GM23338 (cell line): ENCODE measurements at regions not wholly inside any gene's neighbourhood (a gene's known extent, or its start where the extent isn't known, plus 50 kb on each side); places are given as distances from the start of the nearest gene placed in this dataset.

Source experiments
- CREB1 ChIP-seq: fragments of 250-450 bp; sonication (Bioruptor Pico); IDR thresholded peaks from 2 replicates; pipeline ENCODE4 v1.5.0; 2020; ENCODE audit warnings: low read depth, mild to moderate bottlenecking, moderate library complexity
- EZH2 ChIP-seq: fragments of 200-600 bp; sonication (generic); IDR thresholded peaks from one replicate; pipeline ENCODE4 v1.8.0; 2017; ENCODE audit warnings: antibody characterized with exemption, mild to moderate bottlenecking, low read depth; ENCODE audit not compliant: unreplicated experiment
- EZH2phosphoT487 ChIP-seq: fragments of 200-600 bp; sonication (generic); IDR thresholded peaks from one replicate; pipeline ENCODE4 v1.8.1; 2018; ENCODE audit warnings: antibody characterized with exemption; ENCODE audit not compliant: unreplicated experiment
- JUNB ChIP-seq: IDR thresholded peaks from one replicate; pipeline ENCODE4 v1.6.1; 2016; ENCODE audit warnings: antibody characterized with exemption; ENCODE audit not compliant: unreplicated experiment
- NANOG ChIP-seq: IDR thresholded peaks from 2 replicates; pipeline ENCODE4 v1.6.1; 2016; ENCODE audit warnings: antibody characterized with exemption, borderline replicate concordance
- POLR2AphosphoS5 ChIP-seq: IDR thresholded peaks from 2 replicates; pipeline ENCODE4 v1.6.1; 2016; ENCODE audit warnings: antibody characterized with exemption, low read depth
- ZNF114 ChIP-seq: fragments of 250-450 bp; sonication (Bioruptor Pico); IDR thresholded peaks from 2 replicates; pipeline ENCODE4 v1.5.0; 2020; ENCODE audit warnings: mild to moderate bottlenecking, moderate library complexity
- ZNF331 ChIP-seq: fragments of 250-450 bp; sonication (Bioruptor Pico); IDR thresholded peaks from 2 replicates; pipeline ENCODE4 v1.5.0; 2020; ENCODE audit warnings: low read depth, mild to moderate bottlenecking, moderate library complexity
- TF ChIP-seq, protein P1 (sequence below), 2 experiments: fragments of 200-600 bp in 1 of 2; sonication (generic) in 1 of 2; conservative IDR thresholded peaks; 2 replicates each; pipeline versions ENCODE4 v1.5.1 to v1.6.1; 2016 to 2017; ENCODE audit warnings: antibody characterized with exemption in 2 of 2, low read depth in 2 of 2, mild to moderate bottlenecking in 2 of 2, moderate library complexity in 1 of 2
- TF ChIP-seq, protein P2 (sequence below): IDR thresholded peaks from one replicate; pipeline ENCODE4 v1.6.1; 2018; ENCODE audit warnings: antibody characterized with exemption; ENCODE audit not compliant: unreplicated experiment
- TF ChIP-seq, protein P3 (sequence below): IDR thresholded peaks from 2 replicates; pipeline ENCODE4 v1.6.1; 2016; ENCODE audit warnings: antibody characterized with exemption
- TF ChIP-seq, protein P4 (sequence below): fragments of 250-450 bp; sonication (Bioruptor Pico); IDR thresholded peaks from 2 replicates; pipeline ENCODE4 v1.5.0; 2020; ENCODE audit warnings: mild to moderate bottlenecking, moderate library complexity

DNA sequence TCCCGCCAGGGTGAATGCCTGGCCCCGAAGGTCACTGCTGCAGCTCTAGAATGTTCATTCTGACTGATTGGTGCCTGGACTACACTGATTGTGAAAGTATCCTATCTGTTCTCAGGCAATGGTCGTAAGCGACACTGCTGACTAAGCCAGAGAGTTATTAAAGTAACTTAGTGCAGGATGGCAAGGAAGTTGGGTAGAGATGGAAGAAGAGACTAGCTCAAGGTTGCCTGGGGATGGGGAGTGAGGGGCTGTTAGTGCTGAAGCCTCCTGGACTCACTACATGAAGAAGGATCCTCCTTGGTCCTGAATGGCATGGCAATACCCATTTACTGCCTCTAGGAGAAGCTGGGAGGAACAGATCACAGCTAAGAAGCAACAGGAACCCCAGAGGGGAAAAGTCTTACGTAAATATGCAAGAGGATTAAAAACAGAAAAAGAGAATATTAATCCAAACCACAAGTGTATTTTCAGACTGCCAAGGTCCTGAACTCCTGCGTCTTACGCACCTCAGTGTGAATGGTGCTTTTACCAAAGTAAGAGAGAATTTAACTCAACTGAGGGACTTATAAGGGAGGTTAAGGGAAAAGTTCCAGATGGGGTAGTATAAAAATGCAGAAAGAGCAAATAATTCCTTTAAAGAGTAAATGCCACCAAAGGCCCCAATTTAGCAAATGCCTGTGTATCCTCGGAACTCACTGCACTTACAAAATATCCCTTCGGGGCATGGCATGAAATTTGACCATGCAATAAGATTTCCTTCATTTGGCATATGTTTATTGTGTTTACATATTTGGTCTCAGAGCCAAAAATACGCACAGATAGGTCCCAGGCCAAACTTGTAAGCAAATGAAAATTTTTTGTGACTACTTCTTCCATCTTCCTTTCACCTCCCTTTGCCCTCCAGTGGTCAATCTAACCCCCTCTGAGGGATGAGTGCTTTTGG lies 64.0 kb upstream of the DGKG start:
- TF ChIP-seq, protein P1, sequence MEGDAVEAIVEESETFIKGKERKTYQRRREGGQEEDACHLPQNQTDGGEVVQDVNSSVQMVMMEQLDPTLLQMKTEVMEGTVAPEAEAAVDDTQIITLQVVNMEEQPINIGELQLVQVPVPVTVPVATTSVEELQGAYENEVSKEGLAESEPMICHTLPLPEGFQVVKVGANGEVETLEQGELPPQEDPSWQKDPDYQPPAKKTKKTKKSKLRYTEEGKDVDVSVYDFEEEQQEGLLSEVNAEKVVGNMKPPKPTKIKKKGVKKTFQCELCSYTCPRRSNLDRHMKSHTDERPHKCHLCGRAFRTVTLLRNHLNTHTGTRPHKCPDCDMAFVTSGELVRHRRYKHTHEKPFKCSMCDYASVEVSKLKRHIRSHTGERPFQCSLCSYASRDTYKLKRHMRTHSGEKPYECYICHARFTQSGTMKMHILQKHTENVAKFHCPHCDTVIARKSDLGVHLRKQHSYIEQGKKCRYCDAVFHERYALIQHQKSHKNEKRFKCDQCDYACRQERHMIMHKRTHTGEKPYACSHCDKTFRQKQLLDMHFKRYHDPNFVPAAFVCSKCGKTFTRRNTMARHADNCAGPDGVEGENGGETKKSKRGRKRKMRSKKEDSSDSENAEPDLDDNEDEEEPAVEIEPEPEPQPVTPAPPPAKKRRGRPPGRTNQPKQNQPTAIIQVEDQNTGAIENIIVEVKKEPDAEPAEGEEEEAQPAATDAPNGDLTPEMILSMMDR (conservative IDR thresholded peaks at IDR 0.05; ENCODE audit: low read depth in 2 of 2): peak; percentile 21 to 31; a peak in 3 of 4 replicates
- no peak for TF ChIP-seq CREB1 (CRISPR knock-in tag)
- no peak for TF ChIP-seq EZH2
- no peak for TF ChIP-seq POLR2AphosphoS5
- TF ChIP-seq, protein P2, sequence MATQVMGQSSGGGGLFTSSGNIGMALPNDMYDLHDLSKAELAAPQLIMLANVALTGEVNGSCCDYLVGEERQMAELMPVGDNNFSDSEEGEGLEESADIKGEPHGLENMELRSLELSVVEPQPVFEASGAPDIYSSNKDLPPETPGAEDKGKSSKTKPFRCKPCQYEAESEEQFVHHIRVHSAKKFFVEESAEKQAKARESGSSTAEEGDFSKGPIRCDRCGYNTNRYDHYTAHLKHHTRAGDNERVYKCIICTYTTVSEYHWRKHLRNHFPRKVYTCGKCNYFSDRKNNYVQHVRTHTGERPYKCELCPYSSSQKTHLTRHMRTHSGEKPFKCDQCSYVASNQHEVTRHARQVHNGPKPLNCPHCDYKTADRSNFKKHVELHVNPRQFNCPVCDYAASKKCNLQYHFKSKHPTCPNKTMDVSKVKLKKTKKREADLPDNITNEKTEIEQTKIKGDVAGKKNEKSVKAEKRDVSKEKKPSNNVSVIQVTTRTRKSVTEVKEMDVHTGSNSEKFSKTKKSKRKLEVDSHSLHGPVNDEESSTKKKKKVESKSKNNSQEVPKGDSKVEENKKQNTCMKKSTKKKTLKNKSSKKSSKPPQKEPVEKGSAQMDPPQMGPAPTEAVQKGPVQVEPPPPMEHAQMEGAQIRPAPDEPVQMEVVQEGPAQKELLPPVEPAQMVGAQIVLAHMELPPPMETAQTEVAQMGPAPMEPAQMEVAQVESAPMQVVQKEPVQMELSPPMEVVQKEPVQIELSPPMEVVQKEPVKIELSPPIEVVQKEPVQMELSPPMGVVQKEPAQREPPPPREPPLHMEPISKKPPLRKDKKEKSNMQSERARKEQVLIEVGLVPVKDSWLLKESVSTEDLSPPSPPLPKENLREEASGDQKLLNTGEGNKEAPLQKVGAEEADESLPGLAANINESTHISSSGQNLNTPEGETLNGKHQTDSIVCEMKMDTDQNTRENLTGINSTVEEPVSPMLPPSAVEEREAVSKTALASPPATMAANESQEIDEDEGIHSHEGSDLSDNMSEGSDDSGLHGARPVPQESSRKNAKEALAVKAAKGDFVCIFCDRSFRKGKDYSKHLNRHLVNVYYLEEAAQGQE: no peak
- TF ChIP-seq JUNB: no peak
- TF ChIP-seq EZH2phosphoT487: no peak
- TF ChIP-seq, protein P3, sequence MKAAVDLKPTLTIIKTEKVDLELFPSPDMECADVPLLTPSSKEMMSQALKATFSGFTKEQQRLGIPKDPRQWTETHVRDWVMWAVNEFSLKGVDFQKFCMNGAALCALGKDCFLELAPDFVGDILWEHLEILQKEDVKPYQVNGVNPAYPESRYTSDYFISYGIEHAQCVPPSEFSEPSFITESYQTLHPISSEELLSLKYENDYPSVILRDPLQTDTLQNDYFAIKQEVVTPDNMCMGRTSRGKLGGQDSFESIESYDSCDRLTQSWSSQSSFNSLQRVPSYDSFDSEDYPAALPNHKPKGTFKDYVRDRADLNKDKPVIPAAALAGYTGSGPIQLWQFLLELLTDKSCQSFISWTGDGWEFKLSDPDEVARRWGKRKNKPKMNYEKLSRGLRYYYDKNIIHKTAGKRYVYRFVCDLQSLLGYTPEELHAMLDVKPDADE: no peak
- TF ChIP-seq, protein P4, sequence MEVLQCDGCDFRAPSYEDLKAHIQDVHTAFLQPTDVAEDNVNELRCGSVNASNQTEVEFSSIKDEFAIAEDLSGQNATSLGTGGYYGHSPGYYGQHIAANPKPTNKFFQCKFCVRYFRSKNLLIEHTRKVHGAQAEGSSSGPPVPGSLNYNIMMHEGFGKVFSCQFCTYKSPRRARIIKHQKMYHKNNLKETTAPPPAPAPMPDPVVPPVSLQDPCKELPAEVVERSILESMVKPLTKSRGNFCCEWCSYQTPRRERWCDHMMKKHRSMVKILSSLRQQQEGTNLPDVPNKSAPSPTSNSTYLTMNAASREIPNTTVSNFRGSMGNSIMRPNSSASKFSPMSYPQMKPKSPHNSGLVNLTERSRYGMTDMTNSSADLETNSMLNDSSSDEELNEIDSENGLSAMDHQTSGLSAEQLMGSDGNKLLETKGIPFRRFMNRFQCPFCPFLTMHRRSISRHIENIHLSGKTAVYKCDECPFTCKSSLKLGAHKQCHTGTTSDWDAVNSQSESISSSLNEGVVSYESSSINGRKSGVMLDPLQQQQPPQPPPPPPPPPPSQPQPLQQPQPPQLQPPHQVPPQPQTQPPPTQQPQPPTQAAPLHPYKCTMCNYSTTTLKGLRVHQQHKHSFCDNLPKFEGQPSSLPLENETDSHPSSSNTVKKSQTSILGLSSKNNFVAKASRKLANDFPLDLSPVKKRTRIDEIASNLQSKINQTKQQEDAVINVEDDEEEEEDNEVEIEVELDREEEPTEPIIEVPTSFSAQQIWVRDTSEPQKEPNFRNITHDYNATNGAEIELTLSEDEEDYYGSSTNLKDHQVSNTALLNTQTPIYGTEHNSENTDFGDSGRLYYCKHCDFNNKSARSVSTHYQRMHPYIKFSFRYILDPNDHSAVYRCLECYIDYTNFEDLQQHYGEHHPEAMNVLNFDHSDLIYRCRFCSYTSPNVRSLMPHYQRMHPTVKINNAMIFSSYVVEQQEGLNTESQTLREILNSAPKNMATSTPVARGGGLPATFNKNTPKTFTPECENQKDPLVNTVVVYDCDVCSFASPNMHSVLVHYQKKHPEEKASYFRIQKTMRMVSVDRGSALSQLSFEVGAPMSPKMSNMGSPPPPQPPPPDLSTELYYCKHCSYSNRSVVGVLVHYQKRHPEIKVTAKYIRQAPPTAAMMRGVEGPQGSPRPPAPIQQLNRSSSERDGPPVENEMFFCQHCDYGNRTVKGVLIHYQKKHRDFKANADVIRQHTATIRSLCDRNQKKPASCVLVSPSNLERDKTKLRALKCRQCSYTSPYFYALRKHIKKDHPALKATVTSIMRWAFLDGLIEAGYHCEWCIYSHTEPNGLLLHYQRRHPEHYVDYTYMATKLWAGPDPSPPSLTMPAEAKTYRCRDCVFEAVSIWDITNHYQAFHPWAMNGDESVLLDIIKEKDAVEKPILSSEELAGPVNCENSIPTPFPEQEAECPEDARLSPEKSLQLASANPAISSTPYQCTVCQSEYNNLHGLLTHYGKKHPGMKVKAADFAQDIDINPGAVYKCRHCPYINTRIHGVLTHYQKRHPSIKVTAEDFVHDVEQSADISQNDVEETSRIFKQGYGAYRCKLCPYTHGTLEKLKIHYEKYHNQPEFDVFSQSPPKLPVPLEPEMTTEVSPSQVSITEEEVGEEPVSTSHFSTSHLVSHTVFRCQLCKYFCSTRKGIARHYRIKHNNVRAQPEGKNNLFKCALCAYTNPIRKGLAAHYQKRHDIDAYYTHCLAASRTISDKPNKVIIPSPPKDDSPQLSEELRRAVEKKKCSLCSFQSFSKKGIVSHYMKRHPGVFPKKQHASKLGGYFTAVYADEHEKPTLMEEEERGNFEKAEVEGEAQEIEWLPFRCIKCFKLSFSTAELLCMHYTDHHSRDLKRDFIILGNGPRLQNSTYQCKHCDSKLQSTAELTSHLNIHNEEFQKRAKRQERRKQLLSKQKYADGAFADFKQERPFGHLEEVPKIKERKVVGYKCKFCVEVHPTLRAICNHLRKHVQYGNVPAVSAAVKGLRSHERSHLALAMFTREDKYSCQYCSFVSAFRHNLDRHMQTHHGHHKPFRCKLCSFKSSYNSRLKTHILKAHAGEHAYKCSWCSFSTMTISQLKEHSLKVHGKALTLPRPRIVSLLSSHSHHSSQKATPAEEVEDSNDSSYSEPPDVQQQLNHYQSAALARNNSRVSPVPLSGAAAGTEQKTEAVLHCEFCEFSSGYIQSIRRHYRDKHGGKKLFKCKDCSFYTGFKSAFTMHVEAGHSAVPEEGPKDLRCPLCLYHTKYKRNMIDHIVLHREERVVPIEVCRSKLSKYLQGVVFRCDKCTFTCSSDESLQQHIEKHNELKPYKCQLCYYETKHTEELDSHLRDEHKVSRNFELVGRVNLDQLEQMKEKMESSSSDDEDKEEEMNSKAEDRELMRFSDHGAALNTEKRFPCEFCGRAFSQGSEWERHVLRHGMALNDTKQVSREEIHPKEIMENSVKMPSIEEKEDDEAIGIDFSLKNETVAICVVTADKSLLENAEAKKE (CRISPR knock-in tag): peak; percentile 34; the same call in 1 of the 2 replicates
- TF ChIP-seq ZNF331 (CRISPR knock-in tag): no peak
- no peak for TF ChIP-seq ZNF114 (CRISPR knock-in tag)
- TF ChIP-seq NANOG: no peak
